GM19324 (cell line): ENCODE measurements at regions not wholly inside any gene's neighbourhood (a gene's known extent, or its start where the extent isn't known, plus 50 kb on each side); places are given as distances from the start of the nearest gene placed in this dataset.

Source experiments
- ATAC-seq: cut with Tn5 transposase; IDR thresholded peaks from one replicate; pipeline ENCODE4 v1.9.1; 2021; ENCODE audit warnings: mild to moderate bottlenecking, moderate library complexity; ENCODE audit not compliant: unreplicated experiment, low FRiP score

DNA sequence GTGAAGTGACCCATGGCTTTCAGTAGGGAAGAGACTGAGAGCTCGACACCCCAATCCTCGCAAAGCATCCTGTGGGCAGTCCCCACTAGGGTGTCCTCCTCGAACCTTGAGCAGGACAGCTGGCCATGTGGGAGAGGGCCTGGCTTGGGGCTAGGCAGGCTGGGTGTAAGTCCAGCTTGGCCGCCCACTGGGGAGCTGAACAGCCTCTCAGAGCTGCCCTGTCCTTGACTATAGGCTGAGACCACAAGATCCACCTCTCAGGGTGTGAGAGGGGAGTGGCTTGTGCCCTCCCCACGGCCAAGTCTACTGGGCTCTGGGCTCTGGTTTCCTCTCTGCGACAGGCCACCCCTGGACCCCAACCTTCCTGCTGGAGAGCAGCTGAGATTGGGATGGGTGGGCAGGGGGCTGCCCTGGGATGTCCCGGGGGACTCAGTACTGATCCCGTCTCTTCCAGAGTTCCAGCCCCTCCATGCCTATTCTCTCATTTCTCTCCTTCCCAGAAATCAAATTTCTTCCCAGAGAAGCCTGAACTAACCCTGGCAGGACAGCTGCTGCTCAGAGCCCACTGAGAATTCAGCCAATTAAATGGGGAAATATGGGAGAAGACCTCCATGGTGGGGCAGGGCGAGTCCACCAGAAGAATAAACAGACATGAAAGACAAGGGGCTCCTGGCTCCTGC is 282.9 kb downstream of the PTPRU start:
- ATAC-seq: no peak

DNA sequence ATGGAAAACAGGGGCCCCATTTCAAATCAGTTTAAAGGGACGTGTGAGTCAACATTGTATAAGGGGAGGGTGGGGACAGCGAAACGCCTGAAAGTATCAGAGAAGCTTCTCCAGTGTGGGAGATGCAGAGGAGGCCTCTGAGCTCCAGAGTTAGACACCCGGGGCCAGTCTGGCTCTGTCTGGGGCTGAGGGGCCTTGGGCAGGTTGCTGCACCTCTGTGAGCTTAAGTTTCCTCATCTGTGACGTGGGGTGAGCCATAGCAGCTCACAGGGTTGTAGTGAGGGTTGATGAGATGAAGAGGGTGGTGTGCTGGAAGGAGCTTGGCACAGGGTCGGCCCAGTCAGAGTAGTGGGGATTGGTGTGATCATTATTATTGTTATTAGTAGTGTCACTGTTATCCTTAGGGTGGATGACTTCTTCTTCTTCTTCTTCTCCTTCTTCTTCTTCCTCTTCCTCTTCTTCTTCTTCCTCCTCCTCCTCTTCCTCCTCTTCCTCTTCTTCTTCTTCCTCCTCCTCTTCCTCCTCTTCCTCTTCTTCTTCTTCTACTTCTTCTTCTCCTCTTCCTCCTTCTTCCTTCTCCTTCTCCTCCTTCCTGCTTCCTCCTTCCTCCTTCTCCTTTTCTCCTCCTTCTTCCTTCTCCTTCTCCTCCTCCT is 282.0 kb downstream of the PTPRU start:
- no peak for ATAC-seq

DNA sequence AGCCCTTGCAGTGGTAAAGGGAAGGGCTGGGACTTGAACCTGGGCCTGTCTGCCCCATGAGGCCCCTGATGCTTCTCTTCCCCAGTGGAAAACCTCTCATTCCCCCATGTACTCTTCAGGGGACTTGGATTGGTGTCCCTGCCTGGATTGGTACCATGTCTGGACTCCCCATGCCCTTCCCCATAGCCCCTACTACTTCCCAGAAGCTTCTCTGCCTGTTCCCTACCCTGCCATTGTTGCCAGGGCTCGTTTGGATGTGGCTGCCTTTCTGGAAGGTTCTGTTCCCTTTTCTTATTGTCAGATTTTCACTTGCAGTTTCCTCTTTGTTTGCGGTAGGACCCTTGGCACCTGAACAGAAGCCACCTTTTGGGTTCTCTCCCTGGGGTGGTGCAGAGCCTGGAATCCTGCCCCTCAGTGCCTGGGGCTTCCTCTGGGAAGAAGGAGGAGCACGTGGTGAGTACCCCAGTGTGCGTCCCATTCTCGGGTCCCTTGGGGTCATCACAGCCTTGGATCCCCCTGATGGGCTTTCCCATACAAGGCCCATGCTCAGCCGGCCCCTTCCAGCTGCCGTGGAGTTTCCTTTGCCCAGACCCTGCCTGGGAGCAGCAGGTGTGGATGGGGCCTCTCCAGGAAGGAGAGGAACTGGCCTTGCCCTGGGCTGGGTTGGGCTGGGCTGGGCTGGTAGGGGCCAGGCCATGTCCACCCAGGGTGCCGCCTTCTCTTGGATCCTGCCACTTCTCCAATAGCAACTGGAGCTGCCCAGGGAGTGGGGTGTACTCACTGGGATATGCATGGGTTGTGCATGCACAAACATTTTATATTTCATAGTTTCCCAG is 281.1 kb downstream of the PTPRU start:
- ATAC-seq: no peak

DNA sequence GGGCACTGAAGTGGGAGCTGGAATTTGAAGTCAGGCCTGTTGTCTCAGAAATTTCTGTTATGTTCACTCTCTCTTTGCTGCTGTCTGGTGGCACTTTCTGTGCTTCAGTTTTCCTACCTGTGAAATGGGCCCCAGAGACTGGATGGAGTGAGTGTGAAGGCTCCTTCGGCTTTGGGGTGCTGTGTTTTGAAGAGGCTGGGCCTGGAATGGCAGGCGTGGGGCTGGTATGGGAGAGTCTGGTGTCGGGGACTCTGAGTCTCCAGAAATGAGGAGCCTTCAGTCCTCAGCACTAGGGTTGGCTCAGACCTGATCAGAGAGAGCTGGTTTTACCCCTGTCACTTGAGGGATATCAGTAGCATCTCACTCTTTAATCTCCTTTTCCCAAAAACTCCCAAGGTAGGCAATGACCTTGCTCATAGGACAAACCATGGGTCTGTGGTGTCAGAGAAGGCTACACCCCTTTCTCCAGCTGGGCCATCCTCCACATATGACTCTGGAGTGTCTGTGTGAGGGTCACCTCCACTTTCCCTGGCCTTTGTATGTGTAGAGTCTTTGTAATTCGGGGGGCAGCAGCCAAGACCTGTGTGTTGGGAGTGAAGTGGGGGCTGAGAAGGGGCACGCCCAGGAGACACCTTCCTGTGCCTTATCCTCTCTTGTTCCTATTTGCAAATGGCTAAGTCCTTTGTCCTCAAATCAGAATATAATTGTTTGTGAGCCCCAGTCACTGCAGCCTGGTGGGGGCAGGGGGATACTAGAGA is 279.9 kb downstream of the PTPRU start:
- ATAC-seq: no peak

DNA sequence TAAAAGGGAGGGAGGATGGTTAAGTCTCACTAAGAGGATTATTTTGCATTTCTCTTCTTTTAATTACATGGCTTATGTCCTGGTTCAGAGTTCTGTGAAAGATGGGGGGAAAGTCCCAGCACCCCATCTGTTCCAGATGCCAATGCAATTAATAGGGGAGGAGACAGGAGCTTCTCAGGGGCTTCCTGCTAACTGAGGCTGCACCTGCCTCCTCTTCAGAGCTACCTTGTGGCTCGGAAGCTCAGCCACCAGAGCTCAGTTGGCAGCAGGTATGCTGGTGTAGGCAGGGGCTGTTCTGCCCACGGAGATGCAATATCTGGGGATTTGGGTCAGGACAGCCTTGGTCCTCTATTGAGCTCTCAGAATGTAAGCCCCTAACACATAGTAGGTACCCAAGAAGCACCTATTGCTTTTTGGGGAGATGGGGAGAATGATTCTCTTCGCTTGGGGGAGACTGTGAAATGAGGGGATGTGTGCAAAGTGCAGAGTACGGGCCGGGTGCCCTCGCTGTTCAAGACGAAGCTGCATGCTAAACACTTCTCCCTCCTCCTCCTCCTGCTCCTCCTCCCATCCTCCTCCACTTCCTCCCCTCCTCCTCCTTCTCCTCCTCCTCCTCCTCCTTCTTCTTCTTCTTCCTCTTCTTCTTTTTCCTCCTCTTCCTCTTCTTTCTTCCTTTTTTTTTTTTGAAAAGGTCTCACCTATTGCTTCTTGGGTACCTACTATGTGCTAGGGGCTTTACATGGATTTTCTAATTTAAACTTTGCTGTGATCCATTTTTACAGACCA is 279.0 kb downstream of the PTPRU start:
- ATAC-seq: no peak

DNA sequence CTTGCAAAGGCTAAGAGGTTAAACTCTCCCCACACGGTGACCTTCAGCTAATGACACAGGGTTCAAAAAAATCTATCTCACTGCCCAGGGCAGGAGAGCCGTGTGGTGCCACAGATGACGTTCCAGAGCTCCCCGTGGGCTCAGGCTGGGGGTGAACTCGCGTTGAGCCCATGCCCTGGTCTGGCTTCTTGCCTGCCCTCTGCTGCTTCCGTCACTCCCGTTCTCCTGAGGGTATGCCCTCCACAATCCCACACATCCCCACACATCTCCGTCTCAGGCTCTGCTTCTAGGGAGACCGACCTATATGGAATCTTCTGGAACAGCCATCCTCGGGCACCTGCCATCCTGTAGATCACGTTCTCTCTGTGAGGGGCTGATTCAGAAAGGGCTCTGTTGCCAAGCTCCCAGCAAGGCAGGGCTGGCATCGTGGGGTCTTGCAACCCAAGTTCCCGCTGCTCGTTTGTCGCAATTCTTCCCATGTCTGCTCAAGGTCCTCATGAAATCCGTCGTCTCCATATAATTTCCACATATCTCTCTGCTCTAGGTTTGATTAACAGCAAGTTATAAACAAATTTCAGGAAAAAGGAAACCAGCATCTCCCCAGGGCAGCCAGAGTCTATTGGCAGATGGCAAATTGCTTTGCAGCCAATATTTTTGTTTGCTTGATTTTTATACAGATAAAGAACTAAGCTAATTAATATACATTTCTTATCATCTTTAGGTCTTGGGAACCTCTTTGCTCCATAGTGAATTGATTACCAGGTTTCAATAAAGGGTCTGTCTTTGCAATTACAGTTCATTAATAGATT is 278.2 kb downstream of the PTPRU start:
- ATAC-seq: no peak

DNA sequence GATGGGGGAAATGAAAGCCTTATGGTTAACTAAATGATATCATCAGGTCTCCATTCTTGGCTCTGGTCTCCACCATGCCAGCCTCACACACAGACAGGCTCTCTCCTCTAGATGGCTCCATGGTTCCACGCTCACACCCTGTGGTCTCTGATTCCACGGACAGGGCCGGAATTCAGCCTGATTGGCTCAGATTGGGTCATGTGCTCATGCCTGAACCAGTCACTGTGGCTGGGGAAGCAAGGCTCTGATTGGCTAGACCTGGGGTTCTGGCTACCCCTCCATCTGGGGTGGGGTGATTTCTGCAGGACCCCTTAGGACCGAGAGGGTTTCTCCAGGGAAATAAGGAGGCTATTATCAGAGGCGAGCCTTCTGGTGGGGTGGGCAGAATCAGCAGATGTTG is 277.0 kb downstream of the PTPRU start:
- no peak for ATAC-seq

DNA sequence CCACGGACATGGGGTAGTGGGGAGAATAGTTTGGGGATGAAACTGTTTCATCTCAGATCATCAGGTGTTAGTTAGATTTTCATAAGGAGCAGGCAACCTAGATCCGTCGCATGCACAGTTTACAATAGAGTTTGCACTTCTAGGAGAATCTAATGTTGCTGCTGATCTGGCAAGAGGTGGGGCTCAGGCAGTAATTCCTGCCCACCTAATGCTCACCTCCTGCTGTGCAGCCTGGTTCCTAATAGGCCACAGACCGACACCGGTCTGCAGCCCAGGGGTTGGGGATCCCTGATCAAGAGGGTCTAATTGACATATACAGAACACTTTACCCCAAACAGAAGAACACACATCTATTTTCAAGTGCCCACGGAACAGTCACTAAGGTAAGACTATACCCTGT is 275.1 kb downstream of the PTPRU start:
- no peak for ATAC-seq

DNA sequence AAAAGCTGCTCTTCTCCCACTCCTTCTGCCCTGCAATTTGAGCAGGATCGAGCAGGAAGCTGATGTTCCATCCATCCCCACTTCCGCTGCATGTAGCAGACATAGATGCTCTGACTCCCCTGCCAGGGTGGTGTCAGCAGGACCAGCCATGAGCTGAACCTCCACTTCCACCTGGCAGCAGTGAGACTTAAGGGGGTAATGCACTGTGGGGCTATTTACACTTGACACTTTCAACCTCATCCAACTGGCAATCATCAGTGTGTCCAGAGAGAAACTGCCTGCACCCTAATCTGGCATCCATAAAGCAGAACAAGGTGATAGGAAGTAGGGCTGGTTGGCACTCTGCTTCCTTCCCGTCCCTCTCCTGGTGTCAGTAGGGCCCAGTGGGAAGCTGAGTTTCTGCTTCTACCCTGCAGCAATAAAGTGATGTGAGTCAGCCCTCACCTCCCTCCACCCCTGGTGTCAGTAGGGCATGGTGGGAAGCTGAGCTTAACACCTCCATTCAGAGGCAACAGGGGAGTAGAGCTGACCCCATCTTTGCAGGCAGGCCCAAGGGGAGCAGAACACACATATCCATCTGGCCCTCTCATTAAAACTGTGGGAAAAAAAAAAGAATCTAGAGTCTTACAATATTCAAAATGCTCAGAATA is 272.3 kb downstream of the PTPRU start:
- no peak for ATAC-seq

DNA sequence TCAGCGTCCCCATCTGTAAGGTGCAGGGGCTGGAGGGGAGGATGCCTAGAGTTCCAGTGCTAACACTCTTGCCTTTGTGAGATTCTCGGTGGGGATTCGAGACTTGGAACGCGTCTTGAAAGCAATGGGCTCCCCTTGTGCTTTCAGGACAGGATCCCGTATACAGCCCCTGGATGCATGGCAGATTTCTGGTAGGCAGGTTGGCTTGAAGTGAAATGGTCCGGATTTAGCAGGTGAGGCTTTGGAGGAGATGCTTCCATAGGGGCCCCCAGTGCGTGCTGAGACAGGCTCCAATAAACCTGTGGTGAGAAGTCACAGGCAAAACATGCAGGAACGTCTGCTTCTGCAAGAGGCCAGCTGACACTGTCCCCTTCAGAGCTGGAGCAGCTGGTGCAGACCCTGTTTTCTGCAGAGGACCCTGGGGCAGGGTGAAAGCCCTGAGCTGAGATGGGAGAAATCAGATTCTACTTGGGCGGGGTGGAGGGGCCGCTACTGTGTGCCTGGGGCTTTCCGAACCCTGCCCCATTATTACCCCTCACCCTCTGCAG is 270.4 kb downstream of the PTPRU start:
- ATAC-seq: no peak

DNA sequence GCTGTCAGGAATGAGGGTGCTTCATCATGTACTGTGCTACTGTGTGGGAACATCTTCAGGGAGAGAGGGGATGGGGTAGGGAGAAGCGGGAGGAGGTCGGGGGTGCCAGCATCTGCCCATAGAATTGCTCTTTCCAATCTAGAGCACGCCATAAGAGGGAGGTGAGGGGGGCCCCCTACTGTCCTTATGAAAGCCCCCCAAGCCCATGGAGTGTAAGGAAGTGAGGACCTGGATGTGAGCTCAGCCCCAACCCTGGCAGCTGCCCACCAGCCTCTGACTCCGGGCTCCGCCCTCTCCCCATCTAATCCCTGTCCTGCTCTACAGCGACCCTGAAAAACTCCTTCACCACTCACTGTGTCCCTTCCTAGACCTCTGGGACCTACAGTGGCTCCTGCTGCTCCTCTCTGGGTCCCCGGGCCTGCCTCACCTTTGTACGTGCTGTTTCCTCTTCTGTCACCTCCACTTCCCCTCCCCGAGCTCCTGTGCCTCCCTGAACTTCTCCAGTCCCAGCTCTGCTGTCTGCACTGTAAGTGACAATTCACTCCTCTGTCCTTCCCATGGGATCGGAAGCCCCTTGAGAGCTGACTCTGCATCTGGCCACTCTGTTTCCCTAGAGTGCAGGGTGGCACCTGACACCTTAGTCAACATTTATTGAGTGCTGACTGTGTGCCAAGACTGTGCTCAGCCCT is 269.4 kb downstream of the PTPRU start:
- ATAC-seq: no peak

DNA sequence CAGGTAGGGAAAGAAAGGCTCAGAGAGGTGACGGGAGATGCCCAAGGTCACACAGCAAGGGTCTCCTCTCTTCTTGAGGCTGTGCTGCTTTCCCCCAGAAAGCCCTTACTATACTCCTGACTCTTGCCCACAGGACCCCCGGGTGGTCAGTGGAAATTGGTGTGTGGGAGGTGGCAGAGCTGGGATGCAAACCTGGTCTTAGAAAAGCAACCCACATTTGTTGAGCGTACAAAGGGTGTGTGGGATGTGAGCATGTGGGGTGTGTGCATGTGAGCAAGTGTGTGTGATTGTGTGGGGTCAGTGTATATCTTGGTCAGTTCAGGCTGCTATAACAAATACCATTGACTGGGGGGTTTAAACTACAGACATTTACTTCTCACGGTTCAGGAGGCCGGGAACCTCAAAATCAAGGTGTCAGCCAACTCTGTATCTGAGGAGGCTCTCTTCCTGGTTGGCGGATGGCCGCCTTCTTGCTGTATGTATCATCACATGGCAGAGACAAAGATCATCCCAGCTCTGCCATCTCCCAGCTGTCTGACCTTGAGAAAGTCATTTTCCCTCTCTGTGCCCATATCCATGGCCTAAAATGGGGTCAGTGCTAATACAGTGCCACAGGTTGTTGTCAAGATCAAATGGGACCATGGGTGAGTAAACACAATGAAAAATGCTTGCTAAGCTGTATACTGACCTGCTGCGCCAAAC is 268.5 kb downstream of the PTPRU start:
- ATAC-seq: no peak

DNA sequence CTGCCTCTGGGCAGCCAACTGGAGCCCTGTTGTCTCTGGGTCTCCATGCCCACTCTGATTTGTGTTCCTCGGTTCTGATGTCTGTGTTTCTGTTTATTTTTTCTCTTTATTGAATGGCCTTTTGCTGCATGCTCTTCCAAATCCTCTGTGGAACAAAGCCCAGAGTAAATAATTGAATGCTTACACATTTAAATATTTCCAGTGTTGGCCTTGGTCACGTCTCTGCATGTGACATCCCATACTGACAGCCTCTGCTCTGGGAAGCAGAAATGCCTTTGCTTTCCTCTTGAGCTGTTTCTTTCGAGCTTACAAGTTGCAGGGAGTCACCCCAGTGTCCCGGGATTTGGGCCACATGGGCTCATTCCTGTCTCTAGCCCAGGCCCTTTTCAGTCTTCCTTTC is 267.9 kb downstream of the PTPRU start:
- ATAC-seq: no peak

DNA sequence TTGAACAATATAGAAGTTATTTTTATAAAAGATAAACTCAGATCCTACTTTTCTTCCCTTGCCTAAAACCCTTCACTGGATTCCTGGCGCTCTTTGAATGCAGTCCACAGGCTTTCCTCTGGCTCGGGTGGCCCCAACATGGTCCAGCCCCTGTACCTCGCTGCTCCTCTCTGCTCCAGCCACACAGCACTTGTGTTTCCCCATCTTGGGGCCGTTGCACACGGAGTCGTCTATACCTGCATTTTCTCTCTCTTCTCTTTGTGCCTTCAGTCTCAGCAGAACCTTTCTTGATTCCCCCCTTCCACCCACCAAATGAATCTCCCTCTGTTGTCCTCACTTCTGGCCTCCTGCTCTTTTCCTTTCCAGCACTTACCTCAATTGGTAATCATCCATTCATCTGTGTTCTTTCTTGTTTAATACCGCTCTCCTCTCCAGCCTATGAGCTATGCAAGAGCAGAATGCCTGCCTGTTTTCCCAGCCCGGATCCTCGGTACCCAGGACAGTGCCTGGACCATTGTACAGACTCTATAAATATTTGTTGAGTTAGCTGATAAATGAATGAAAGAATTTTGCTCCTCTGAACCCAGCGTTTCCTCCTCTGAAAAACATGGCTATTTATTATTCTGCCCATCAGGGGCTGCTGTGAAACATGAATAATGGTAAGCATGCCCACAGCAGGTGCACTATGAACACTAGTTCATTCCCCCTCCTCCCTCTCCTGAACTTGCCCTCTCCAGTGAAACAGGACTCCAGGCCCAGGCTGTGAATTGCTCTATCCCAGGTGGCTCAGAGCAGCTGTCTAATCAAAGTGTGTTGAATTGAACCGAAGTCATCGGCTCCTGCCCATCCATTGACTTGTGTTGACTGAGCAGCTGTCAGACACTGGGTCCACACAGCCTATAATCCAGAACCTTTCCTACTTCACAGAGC is 266.9 kb downstream of the PTPRU start:
- ATAC-seq: no peak

DNA sequence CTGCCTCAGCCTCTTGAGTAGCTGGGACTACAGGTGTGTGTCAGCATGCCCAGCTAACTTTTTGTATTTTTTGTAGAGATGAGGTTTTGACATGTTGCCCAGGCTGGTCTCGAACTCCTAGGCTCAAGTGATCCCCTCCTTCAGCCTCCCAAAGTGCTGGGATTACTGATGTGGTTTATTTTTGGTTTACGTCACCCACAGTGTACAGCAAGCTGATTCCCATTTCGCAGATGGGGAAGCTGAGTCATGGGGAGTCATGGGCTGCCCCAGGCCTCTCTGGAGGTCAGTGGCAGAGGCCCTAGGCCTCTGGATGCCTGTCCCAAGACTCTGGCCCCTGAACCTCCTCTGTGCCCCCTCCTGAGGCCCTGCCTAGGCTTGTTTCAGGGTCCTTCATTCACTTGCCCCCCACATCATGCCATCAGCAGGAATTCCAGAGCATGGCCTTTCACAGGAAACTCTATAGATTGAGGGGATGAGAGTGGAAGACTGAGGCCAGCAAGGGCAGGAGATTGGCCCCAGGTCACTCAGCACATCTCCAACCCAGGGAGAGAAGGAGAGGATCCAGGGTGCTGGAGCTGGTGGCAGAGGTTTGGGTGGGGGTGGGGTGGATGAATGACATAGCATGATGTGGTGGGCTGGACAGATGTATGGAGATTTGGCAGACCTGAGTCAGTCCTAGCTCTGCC is 266.0 kb downstream of the PTPRU start:
- ATAC-seq: no peak
